OCI-LY7 (cell line): ENCODE measurements at regions not wholly inside any gene's neighbourhood (a gene's known extent, or its start where the extent isn't known, plus 50 kb on each side); places are given as distances from the start of the nearest gene placed in this dataset.

Experiments
- BruUV-seq: library from RNA; stranded (reverse); fragments of 400-500 nt; replicated peaks from 2 replicates; lab custom pipeline; 2021; lab: Mats Ljungman, UMichigan
- CTCF ChIA-PET: fragments of 300-600 bp; sonication (Branson Sonifier 250); formaldehyde crosslinking; loops from one replicate; lab custom pipeline; 2022; ENCODE audit warnings: antibody characterized with exemption; ENCODE audit not compliant: unreplicated experiment; lab: Charles Lee
- POLR2A ChIA-PET: fragments of 300-600 bp; sonication (Branson Sonifier 250); formaldehyde crosslinking; loops from one replicate; lab custom pipeline; 2022; ENCODE audit warnings: antibody characterized with exemption; lab: Charles Lee
- DNase-seq: peaks from one replicate; pipeline ENCODE4 v3.0.0-alpha.2; 2015; ENCODE audit warnings: low spot score
- H2AFZ ChIP-seq: fragments of 200-600 bp; sonication (generic), shearing (Covaris generic); 2 replicates; pipeline ENCODE4 v1.6.1; 2014; ENCODE audit warnings: mild to moderate bottlenecking, antibody characterized with exemption, low read length, moderate library complexity
- H3K27ac ChIP-seq: fragments of 200-600 bp; sonication (generic); 2 replicates; pipeline ENCODE4 v1.5.1; 2014; ENCODE audit warnings: mixed run types, low read depth, mild to moderate bottlenecking, moderate library complexity, low read length, inconsistent platforms; ENCODE audit not compliant: poor library complexity, severe bottlenecking
- H3K36me3 ChIP-seq: fragments of 200-600 bp; sonication (generic); 2 replicates; pipeline ENCODE4 v1.6.1; 2014; ENCODE audit warnings: mild to moderate bottlenecking, antibody characterized with exemption, low read length, moderate library complexity, mixed read lengths; ENCODE audit not compliant: insufficient read depth
- H3K4me1 ChIP-seq: fragments of 200-600 bp; sonication (generic); 2 replicates; pipeline ENCODE4 v1.5.1; 2014; ENCODE audit warnings: mild to moderate bottlenecking, low read length; ENCODE audit not compliant: insufficient read depth, poor library complexity, severe bottlenecking
- H3K4me2 ChIP-seq: fragments of 200-600 bp; sonication (generic); 2 replicates; pipeline ENCODE4 v1.6.1; 2014; ENCODE audit warnings: mild to moderate bottlenecking, low read length
- H3K4me3 ChIP-seq: fragments of 200-600 bp; sonication (generic); 2 replicates; pipeline ENCODE4 v1.5.1; 2014; ENCODE audit warnings: mild to moderate bottlenecking, low read depth, low read length; ENCODE audit not compliant: poor library complexity, severe bottlenecking
- H3K79me2 ChIP-seq: fragments of 200-600 bp; sonication (generic); 2 replicates; pipeline ENCODE4 v1.6.1; 2016; ENCODE audit warnings: low read depth, mild to moderate bottlenecking, low read length, moderate library complexity, mixed read lengths; ENCODE audit not compliant: insufficient read depth
- H3K9me2 ChIP-seq: fragments of 200-600 bp; sonication (generic); 2 replicates; pipeline ENCODE4 v1.6.1; 2016; ENCODE audit warnings: mild to moderate bottlenecking, low read length, mixed read lengths; ENCODE audit not compliant: insufficient read depth
- H3K9me3 ChIP-seq: fragments of 200-600 bp; sonication (generic); 2 replicates; pipeline ENCODE4 v1.6.1; 2014; ENCODE audit warnings: mild to moderate bottlenecking, mixed run types, low read length, mixed read lengths
- H4K20me1 ChIP-seq: fragments of 200-600 bp; sonication (generic); 2 replicates; pipeline ENCODE4 v1.6.1; 2014; ENCODE audit warnings: mild to moderate bottlenecking, antibody characterized with exemption, low read length, moderate library complexity, mixed read lengths; ENCODE audit not compliant: insufficient read depth
- CTCF ChIP-seq: fragments of 200-600 bp; sonication (generic); conservative IDR thresholded peaks from 2 replicates; pipeline ENCODE4 v1.5.1; 2014; ENCODE audit warnings: mild to moderate bottlenecking, antibody characterized with exemption, low read length, moderate library complexity, mixed read lengths
- EZH2phosphoT487 ChIP-seq: fragments of 200-600 bp; sonication (generic); IDR thresholded peaks from 2 replicates; pipeline ENCODE4 v1.6.1; 2018; ENCODE audit warnings: low read depth, borderline replicate concordance, mild to moderate bottlenecking, mixed run types, antibody characterized with exemption, low read length, moderate library complexity, mixed read lengths
- intact Hi-C: fragments of 100-400 bp; cut with micrococcal nuclease; formaldehyde crosslinking; loops from one replicate; pipeline ENCODE4 v1.10.0; 2022; ENCODE audit not compliant: unreplicated experiment

DNA sequence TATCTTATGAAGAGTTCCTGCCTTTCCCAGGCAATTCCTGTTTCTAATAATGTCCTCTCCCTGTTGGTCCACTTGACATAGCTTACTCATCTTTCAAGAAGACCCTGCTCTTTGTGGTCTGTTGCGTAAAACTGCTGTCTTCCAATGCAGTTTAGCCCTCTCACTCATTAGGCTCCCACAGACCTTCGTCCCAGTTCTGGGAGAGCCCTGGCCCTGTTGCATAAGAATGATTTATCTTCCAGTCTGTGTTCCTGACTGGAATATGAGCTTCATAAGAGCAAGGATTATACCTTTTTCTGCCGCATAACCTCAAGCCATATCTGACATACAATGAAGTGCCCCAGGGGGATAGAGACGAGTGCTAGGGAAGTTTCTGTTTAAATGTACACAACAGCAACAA lies 365.9 kb upstream of the NOVA1 start:
- no peak for DNase-seq
- Histone ChIP-seq H3K36me3 (no peaks in the 10 kb centered on the region), H3K4me2 (no peak overlapping the region), H4K20me1 (no peaks in the 10 kb centered on the region), H2AFZ (no peak overlapping the region), H3K4me3 (no peak overlapping the region), H3K79me2 (no peaks in the 10 kb centered on the region), H3K27ac (no peak overlapping the region), H3K9me3 (0 out of 2 replicates have a peak, but pooled peaks cover 9% of the 10 kb centered on the region), H3K9me2 (no peaks in the 10 kb centered on the region), H3K4me1 (no peaks in the 10 kb centered on the region)
- CTCF ChIA-PET = no interaction called here
- intact Hi-C loops = no loop called here
- POLR2A ChIA-PET = interaction anchor here (0.7 kb wide), 2 partner anchors 16 to 1391 kb away, joined by 3 read pairs; no protein-coding TSS in a partner anchor
- no peak for TF ChIP-seq CTCF
- TF ChIP-seq EZH2phosphoT487 = no peak
- no TSS peak for BruUV-seq

GRCh38 chr14:26965490-26965889 lies 367.7 kb upstream of the NOVA1 start:
- TF ChIP-seq CTCF (no peak), EZH2phosphoT487 (no peak)
- intact Hi-C loops = no loop called here
- Histone ChIP-seq H3K9me3 (peaks cover 6% of the 10 kb centered on the region; the same call in 1 of the 2 replicates), H4K20me1 (no peaks in the 10 kb centered on the region), H3K36me3 (no peaks in the 10 kb centered on the region), H3K4me2 (no peak overlapping the region), H3K4me1 (no peaks in the 10 kb centered on the region), H3K9me2 (no peaks in the 10 kb centered on the region), H3K27ac (no peak overlapping the region), H3K4me3 (no peak overlapping the region), H3K79me2 (no peaks in the 10 kb centered on the region), H2AFZ (no peak overlapping the region)
- no peak for DNase-seq
- CTCF ChIA-PET = no interaction called here
- BruUV-seq = no TSS peak
- POLR2A ChIA-PET = no interaction called here

- H4K20me1 ChIP-seq = no peaks in the 10 kb centered on the region
- ChIA-PET POLR2A (no interaction called here), CTCF (no interaction called here)
- H3K9me3 ChIP-seq = peaks cover 7% of the 10 kb centered on the region; the same call in 1 of the 2 replicates
- no TSS peak for BruUV-seq
- no peak overlapping the region for H3K4me3 ChIP-seq
- TF ChIP-seq EZH2phosphoT487 = no peak
- TF ChIP-seq CTCF = no peak
- no peak overlapping the region for H3K27ac ChIP-seq
- H3K9me2 ChIP-seq = no peaks in the 10 kb centered on the region
- DNase-seq = no peak
- H3K36me3 ChIP-seq = no peaks in the 10 kb centered on the region
- intact Hi-C loops = no loop called here
- H3K79me2 ChIP-seq = no peaks in the 10 kb centered on the region
- H2AFZ ChIP-seq = no peak overlapping the region
- H3K4me1 ChIP-seq = no peaks in the 10 kb centered on the region
- H3K4me2 ChIP-seq = no peak overlapping the region
Measured at GRCh38 chr14:26966908-26967307, 369.1 kb upstream of the NOVA1 start.
